BE2C (cell line): ENCODE measurements at regions not wholly inside any gene's neighbourhood (a gene's known extent, or its start where the extent isn't known, plus 50 kb on each side); places are given as distances from the start of the nearest gene placed in this dataset.

ENCODE experiments used
- DNase-seq: peaks from one replicate; pipeline ENCODE4 v3.0.0-alpha.2; 2020
- H3K27me3 ChIP-seq: fragments of 250-450 bp; sonication (Bioruptor Pico); 2 replicates; pipeline ENCODE4 v1.5.1; 2020; ENCODE audit warnings: mild to moderate bottlenecking
- H3K36me3 ChIP-seq: fragments of 250-450 bp; sonication (Bioruptor Pico); 2 replicates; pipeline ENCODE4 v1.5.1; 2020; ENCODE audit warnings: mild to moderate bottlenecking
- H3K4me1 ChIP-seq: fragments of 250-450 bp; sonication (Bioruptor Pico); 2 replicates; pipeline ENCODE4 v1.5.1; 2020
- H3K4me3 ChIP-seq: 2 replicates; pipeline ENCODE4 v1.5.1; 2011; ENCODE audit warnings: low read depth, low read length
- H3K9me3 ChIP-seq: fragments of 250-450 bp; sonication (Bioruptor Pico); 2 replicates; pipeline ENCODE4 v1.5.1; 2020
- CTCF ChIP-seq: IDR thresholded peaks from 2 replicates; pipeline ENCODE4 v1.5.1; 2012; ENCODE audit warnings: mild to moderate bottlenecking, low read depth, low read length

DNA sequence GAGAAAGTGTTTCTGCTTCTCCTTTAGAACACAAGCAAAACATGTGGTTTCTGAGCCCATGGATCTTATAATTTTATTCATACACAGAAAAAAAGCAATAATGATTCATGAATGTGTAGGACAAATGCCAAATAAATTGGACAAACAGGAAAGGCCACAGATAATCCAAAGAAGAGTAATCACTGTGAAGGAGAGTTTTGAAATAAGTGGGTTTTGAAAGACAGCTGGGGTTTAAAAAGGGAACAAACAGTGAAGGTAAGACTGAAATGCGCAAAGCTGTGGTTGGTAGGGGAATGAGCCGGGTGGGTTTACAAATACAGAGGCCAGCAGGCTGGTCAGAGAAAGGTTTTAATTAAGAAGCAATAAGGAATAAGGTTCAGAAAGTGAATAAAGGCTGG, 50.0 kb upstream of the MBOAT2 start:
- no peak for TF ChIP-seq CTCF
- H3K4me1 ChIP-seq: no peaks in the 10 kb centered on the region
- DNase-seq: no peak
- no peaks in the 10 kb centered on the region for H3K27me3 ChIP-seq
- H3K9me3 ChIP-seq: no peaks in the 10 kb centered on the region
- no peaks in the 10 kb centered on the region for H3K36me3 ChIP-seq
- no peak overlapping the region for H3K4me3 ChIP-seq
